MM.1S (cell line): ENCODE measurements at regions not wholly inside any gene's neighbourhood (a gene's known extent, or its start where the extent isn't known, plus 50 kb on each side); places are given as distances from the start of the nearest gene placed in this dataset.

ENCODE experiments used
- DNase-seq: peaks from one replicate; pipeline ENCODE4 v3.0.0-alpha.2; 2015
- H2AFZ ChIP-seq: fragments of 300-600 bp; sonication (generic); 2 replicates; pipeline ENCODE4 v1.6.0; 2016; ENCODE audit warnings: antibody characterized with exemption, low read length
- H3F3A ChIP-seq: fragments of 300-600 bp; sonication (generic); 2 replicates; pipeline ENCODE4 v1.6.1; 2016; ENCODE audit warnings: mild to moderate bottlenecking, antibody characterized with exemption, low read length, moderate library complexity, mixed read lengths; ENCODE audit not compliant: insufficient read depth
- H3K27ac ChIP-seq: fragments of 300-600 bp; sonication (generic); 2 replicates; pipeline ENCODE4 v1.5.1; 2016; ENCODE audit warnings: mild to moderate bottlenecking, low read length
- H3K27me3 ChIP-seq: fragments of 300-600 bp; sonication (generic); replicated peaks from 2 replicates; pipeline ENCODE4 v1.6.0; 2016; ENCODE audit warnings: low read length; ENCODE audit not compliant: insufficient read depth
- H3K36me3 ChIP-seq: fragments of 300-600 bp; sonication (generic); replicated peaks from 2 replicates; pipeline ENCODE4 v1.6.1; 2016; ENCODE audit warnings: mild to moderate bottlenecking, low read length, mixed read lengths; ENCODE audit not compliant: insufficient read depth
- H3K4me1 ChIP-seq: fragments of 300-600 bp; sonication (generic); 2 replicates; pipeline ENCODE4 v1.6.1; 2016; ENCODE audit warnings: low read length, mixed read lengths
- H3K4me2 ChIP-seq: fragments of 300-600 bp; sonication (generic); 2 replicates; pipeline ENCODE4 v1.6.0; 2016; ENCODE audit warnings: low read depth, low read length
- H3K4me3 ChIP-seq: fragments of 300-600 bp; sonication (generic); 2 replicates; pipeline ENCODE4 v1.5.1; 2016; ENCODE audit warnings: low read length, mixed read lengths
- H3K79me2 ChIP-seq: fragments of 300-600 bp; sonication (generic); 2 replicates; pipeline ENCODE4 v1.6.1; 2016; ENCODE audit warnings: mixed run types, low read length, mixed read lengths
- H3K9ac ChIP-seq: fragments of 300-600 bp; sonication (generic); 2 replicates; pipeline ENCODE4 v1.6.1; 2016; ENCODE audit warnings: low read length, mixed read lengths
- H3K9me2 ChIP-seq: fragments of 300-600 bp; sonication (generic); replicated peaks from 2 replicates; pipeline ENCODE4 v1.6.1; 2016; ENCODE audit warnings: mild to moderate bottlenecking, low read length, mixed read lengths; ENCODE audit not compliant: insufficient read depth
- H3K9me3 ChIP-seq: fragments of 300-600 bp; sonication (generic); replicated peaks from 2 replicates; pipeline ENCODE4 v1.6.1; 2016; ENCODE audit warnings: mild to moderate bottlenecking, low read length, mixed read lengths; ENCODE audit not compliant: insufficient read depth
- H4K20me1 ChIP-seq: fragments of 300-600 bp; sonication (generic); 2 replicates; pipeline ENCODE4 v1.6.1; 2016; ENCODE audit warnings: mild to moderate bottlenecking, low read length, moderate library complexity, mixed read lengths; ENCODE audit not compliant: insufficient read depth
- CTCF ChIP-seq: fragments of 300-600 bp; sonication (generic); IDR thresholded peaks from 2 replicates; pipeline ENCODE4 v1.5.1; 2016; ENCODE audit warnings: antibody characterized with exemption, low read length, mixed read lengths
- EZH2 ChIP-seq: fragments of 300-600 bp; sonication (generic); optimal IDR thresholded peaks from 2 replicates; pipeline ENCODE3; 2017; ENCODE audit warnings: low read depth, mild to moderate bottlenecking, antibody characterized with exemption, low read length, mixed read lengths
- EZH2phosphoT487 ChIP-seq: fragments of 300-600 bp; sonication (generic); IDR thresholded peaks from 2 replicates; pipeline ENCODE4 v1.6.1; 2018; ENCODE audit warnings: antibody characterized with exemption, low read length

GRCh38 chr9:124132671-124133147 lies 121.1 kb downstream of the LHX2 start:
- Histone ChIP-seq H3K36me3 (no peaks in the 10 kb centered on the region), H3F3A (peaks cover 3% of the 10 kb centered on the region), H3K4me1 (peaks cover 13% of the 10 kb centered on the region), H3K79me2 (no peaks in the 10 kb centered on the region), H3K9ac (no peak overlapping the region), H3K27ac (no peak overlapping the region), H2AFZ (no peak overlapping the region), H3K9me3 (no peaks in the 10 kb centered on the region), H3K4me3 (no peak overlapping the region), H3K9me2 (no peaks in the 10 kb centered on the region), H4K20me1 (no peaks in the 10 kb centered on the region), H3K27me3 (no peaks in the 10 kb centered on the region), H3K4me2 (no peak overlapping the region)
- DNase-seq, result no peak
- TF ChIP-seq EZH2phosphoT487 (no peak), CTCF (no peak), EZH2 (no peak)

- H3F3A ChIP-seq, result peaks cover 7% of the 10 kb centered on the region
- H3K27me3 ChIP-seq, result no peaks in the 10 kb centered on the region
- H3K9me3 ChIP-seq, result no peaks in the 10 kb centered on the region
- H3K4me1 ChIP-seq, result peaks cover 18% of the 10 kb centered on the region
- no peak overlapping the region for H2AFZ ChIP-seq
- H3K9me2 ChIP-seq, result no peaks in the 10 kb centered on the region
- H3K36me3 ChIP-seq, result no peaks in the 10 kb centered on the region
- no peak overlapping the region for H3K9ac ChIP-seq
- TF ChIP-seq EZH2phosphoT487, result no peak
- TF ChIP-seq CTCF, result no peak
- TF ChIP-seq EZH2, result no peak
- no peaks in the 10 kb centered on the region for H4K20me1 ChIP-seq
- no peaks in the 10 kb centered on the region for H3K79me2 ChIP-seq
- no peak overlapping the region for H3K27ac ChIP-seq
- H3K4me2 ChIP-seq, result no peak overlapping the region
- H3K4me3 ChIP-seq, result no peak overlapping the region
- no peak for DNase-seq
Observed at GRCh38 chr9:124133727-124134126, 122.2 kb downstream of the LHX2 start.

- H3K9me2 ChIP-seq, result no peaks in the 10 kb centered on the region
- H4K20me1 ChIP-seq, result no peaks in the 10 kb centered on the region
- H3K27ac ChIP-seq, result no peak overlapping the region
- DNase-seq, result no peak
- peaks cover 23% of the 10 kb centered on the region for H3K4me1 ChIP-seq
- TF ChIP-seq EZH2 (no peak), EZH2phosphoT487 (no peak), CTCF (no peak)
- H3K9me3 ChIP-seq, result no peaks in the 10 kb centered on the region
- H3K36me3 ChIP-seq, result no peaks in the 10 kb centered on the region
- no peak overlapping the region for H3K4me3 ChIP-seq
- peaks cover 7% of the 10 kb centered on the region for H3F3A ChIP-seq
- H2AFZ ChIP-seq, result no peak overlapping the region
- H3K79me2 ChIP-seq, result no peaks in the 10 kb centered on the region
- no peak overlapping the region for H3K9ac ChIP-seq
- H3K4me2 ChIP-seq, result no peak overlapping the region
- no peaks in the 10 kb centered on the region for H3K27me3 ChIP-seq
Observed at GRCh38 chr9:124134526-124134925, 123.0 kb downstream of the LHX2 start.
